ENCODE measurements at regions not wholly inside any gene's neighbourhood (a gene's known extent, or its start where the extent isn't known, plus 50 kb on each side); places are given as distances from the start of the nearest gene placed in this dataset.

- Histone ChIP-seq H3K4me3 (no peak overlapping the region), H3K36me3 (ENCODE audit: low read depth) (no peaks in the 10 kb centered on the region), H3K9me3 (no peaks in the 10 kb centered on the region), H3K4me1 (ENCODE audit: low read depth) (no peaks in the 10 kb centered on the region)
- intact Hi-C loops (cut with DNase I, micrococcal nuclease): no loop called here
- ATAC-seq (no peak), DNase-seq (no peak)
- TF ChIP-seq CTCF (IDR thresholded peaks at IDR 0.05): no peak
Observed at GRCh38 chr20:60543598-60543997, 585.4 kb downstream of the CDH26 start.

- H3K9me3 ChIP-seq: peaks cover 2% of the 10 kb centered on the region
- no peaks in the 10 kb centered on the region for H3K4me1 ChIP-seq (ENCODE audit: low read depth)
- no peak overlapping the region for H3K4me3 ChIP-seq
- no peaks in the 10 kb centered on the region for H3K36me3 ChIP-seq (ENCODE audit: low read depth)
- no peak for ATAC-seq
- DNase-seq: no peak
- intact Hi-C loops (cut with DNase I, micrococcal nuclease): no loop called here
- TF ChIP-seq CTCF (IDR thresholded peaks at IDR 0.05): no peak
Observed at GRCh38 chr20:60553095-60553494, 594.9 kb downstream of the CDH26 start.

- H3K9me3 ChIP-seq: no peaks in the 10 kb centered on the region
- no peaks in the 10 kb centered on the region for H3K36me3 ChIP-seq (ENCODE audit: low read depth)
- intact Hi-C loops (cut with DNase I, micrococcal nuclease): no loop called here
- no peaks in the 10 kb centered on the region for H3K4me1 ChIP-seq (ENCODE audit: low read depth)
- ATAC-seq (no peak), DNase-seq (no peak)
- no peak for TF ChIP-seq CTCF (IDR thresholded peaks at IDR 0.05)
- no peak overlapping the region for H3K4me3 ChIP-seq
Observed at GRCh38 chr20:60558486-60558885, 600.3 kb downstream of the CDH26 start.

- intact Hi-C loops (cut with DNase I, micrococcal nuclease): no loop called here
- no peak overlapping the region for H3K4me3 ChIP-seq
- H3K9me3 ChIP-seq: no peaks in the 10 kb centered on the region
- no peak for TF ChIP-seq CTCF (IDR thresholded peaks at IDR 0.05)
- no peaks in the 10 kb centered on the region for H3K36me3 ChIP-seq (ENCODE audit: low read depth)
- DNase-seq (no peak), ATAC-seq (no peak)
- H3K4me1 ChIP-seq (ENCODE audit: low read depth): no peaks in the 10 kb centered on the region
Observed at GRCh38 chr20:60559462-60559861, 601.2 kb downstream of the CDH26 start.

GRCh38 chr20:60561052-60561451, 602.8 kb downstream of the CDH26 start:
- H3K4me3 ChIP-seq: no peak overlapping the region
- DNase-seq (no peak), ATAC-seq (no peak)
- no peaks in the 10 kb centered on the region for H3K9me3 ChIP-seq
- H3K4me1 ChIP-seq (ENCODE audit: low read depth): no peaks in the 10 kb centered on the region
- no peak for TF ChIP-seq CTCF (IDR thresholded peaks at IDR 0.05)
- H3K36me3 ChIP-seq (ENCODE audit: low read depth): no peaks in the 10 kb centered on the region
- intact Hi-C loops (cut with DNase I, micrococcal nuclease): no loop called here

GRCh38 chr20:60565083-60565482, 606.9 kb downstream of the CDH26 start:
- Histone ChIP-seq H3K4me1 (ENCODE audit: low read depth) (no peaks in the 10 kb centered on the region), H3K36me3 (ENCODE audit: low read depth) (no peaks in the 10 kb centered on the region), H3K9me3 (no peaks in the 10 kb centered on the region), H3K4me3 (no peak overlapping the region)
- no peak for TF ChIP-seq CTCF (IDR thresholded peaks at IDR 0.05)
- no peak for ATAC-seq
- DNase-seq: no peak
- intact Hi-C loops (cut with DNase I, micrococcal nuclease): no loop called here
